SK-N-SH (cell line): ENCODE measurements at regions not wholly inside any gene's neighbourhood (a gene's known extent, or its start where the extent isn't known, plus 50 kb on each side); places are given as distances from the start of the nearest gene placed in this dataset.

ENCODE experiments used
- CTCF ChIA-PET: fragments of 300-600, 350-600 bp; formaldehyde crosslinking; extraction: SDS; loops from one replicate; lab custom pipeline; 2021; lab: Yijun Ruan, JAX
- POLR2A ChIA-PET: fragments of 350-600 bp; sonication (Branson Sonifier 250); formaldehyde crosslinking; extraction: SDS; loops from one replicate; lab custom pipeline; 2020; ENCODE audit warnings: antibody characterized with exemption, inconsistent platforms; lab: Yijun Ruan, JAX
- DNase-seq: peaks from one replicate; pipeline ENCODE4 v3.0.0; 2012
- H2AFZ ChIP-seq: fragments of 200-600 bp; sonication (generic); 2 replicates; pipeline ENCODE4 v1.8.1; 2016; ENCODE audit warnings: antibody characterized with exemption, mild to moderate bottlenecking, low read depth
- H3F3A ChIP-seq: fragments of 200-600 bp; sonication (generic); replicated peaks from 2 replicates; pipeline ENCODE3; 2016; ENCODE audit warnings: antibody characterized with exemption, mild to moderate bottlenecking; ENCODE audit not compliant: insufficient read depth
- H3K27ac ChIP-seq, 2 experiments: fragments of 200-500 bp in 1 of 2; fragments of 200-600 bp in 1 of 2; sonication (Bioruptor generic) in 1 of 2; sonication (generic), shearing (Covaris generic) in 1 of 2; 2 replicates each; pipeline versions ENCODE4 v1.5.1 to v1.6.1; 2014 to 2016; ENCODE audit warnings: low read depth in 2 of 2, inconsistent platforms in 1 of 2, low read length in 1 of 2, mild to moderate bottlenecking in 1 of 2, mixed read lengths in 1 of 2
- H3K27me3 ChIP-seq: fragments of 200-600 bp; sonication (generic), shearing (Covaris generic); 2 replicates; pipeline ENCODE4 v1.6.1; 2016; ENCODE audit warnings: mixed run types; ENCODE audit not compliant: insufficient read depth
- H3K36me3 ChIP-seq, 2 experiments: fragments of 200-500 bp in 1 of 2; fragments of 200-600 bp in 1 of 2; sonication (Bioruptor generic) in 1 of 2; sonication (generic) in 1 of 2; replicated peaks in 1 of 2; 2 replicates each; pipeline versions ENCODE3 to v1.5.1; 2014 to 2016; ENCODE audit warnings: low read length in 1 of 2, mild to moderate bottlenecking in 1 of 2; ENCODE audit not compliant: insufficient read depth in 2 of 2, control insufficient read depth in 1 of 2
- H3K4me1 ChIP-seq, 2 experiments: fragments of 200-500 bp in 1 of 2; fragments of 200-600 bp in 1 of 2; sonication (Bioruptor generic) in 1 of 2; sonication (generic), shearing (Covaris generic) in 1 of 2; 2 replicates each; pipeline versions ENCODE4 v1.5.1 to v1.6.1; 2014 to 2016; ENCODE audit warnings: low read depth in 1 of 2, low read length in 1 of 2, mixed run types in 1 of 2; ENCODE audit not compliant: insufficient read depth in 2 of 2, control insufficient read depth in 1 of 2
- H3K4me2 ChIP-seq: fragments of 200-600 bp; sonication (generic), shearing (Covaris generic); 2 replicates; pipeline ENCODE4 v1.6.1; 2017; ENCODE audit warnings: mixed run types
- H3K4me3 ChIP-seq, 2 experiments: fragments of 200-500 bp in 1 of 2; fragments of 200-600 bp in 1 of 2; sonication (Bioruptor generic) in 1 of 2; sonication (generic), shearing (Covaris generic) in 1 of 2; 2 replicates each; pipeline versions ENCODE4 v1.5.1 to v1.8.1; 2014 to 2016; ENCODE audit warnings: low read depth in 2 of 2, inconsistent platforms in 1 of 2, low read length in 1 of 2, mild to moderate bottlenecking in 1 of 2, mixed read lengths in 1 of 2, moderate library complexity in 1 of 2
- H3K79me2 ChIP-seq: fragments of 200-600 bp; sonication (generic); 2 replicates; pipeline ENCODE4 v1.8.1; 2017; ENCODE audit warnings: mild to moderate bottlenecking; ENCODE audit not compliant: insufficient read depth
- H3K9ac ChIP-seq: fragments of 200-600 bp; sonication (generic); 2 replicates; pipeline ENCODE4 v1.6.1; 2017; ENCODE audit warnings: mixed run types
- H3K9me2 ChIP-seq: fragments of 200-600 bp; sonication (generic); 2 replicates; pipeline ENCODE4 v1.6.1; 2017; ENCODE audit warnings: mixed run types
- H3K9me3 ChIP-seq: fragments of 200-600 bp; sonication (generic); 2 replicates; pipeline ENCODE4 v1.6.1; 2017; ENCODE audit warnings: mixed run types, mild to moderate bottlenecking, moderate library complexity
- H4K20me1 ChIP-seq: fragments of 200-600 bp; sonication (generic); 2 replicates; pipeline ENCODE4 v1.6.1; 2017; ENCODE audit warnings: mild to moderate bottlenecking, mixed run types; ENCODE audit not compliant: insufficient read depth
- CHD2 ChIP-seq: fragments of 150-350 bp; IDR thresholded peaks from 2 replicates; pipeline ENCODE4 v1.6.1; 2018; ENCODE audit warnings: low read length; ENCODE audit not compliant: partially characterized antibody
- ELF1 ChIP-seq: IDR thresholded peaks from 2 replicates; pipeline ENCODE4 v1.4.0; 2012
- EP300 ChIP-seq, 2 experiments: IDR thresholded peaks; 2 replicates each; pipeline versions ENCODE4 v1.4.0 to v1.6.1; 2012; ENCODE audit warnings: borderline replicate concordance in 1 of 2, low read depth in 1 of 2, low read length in 1 of 2
- EZH2phosphoT487 ChIP-seq: fragments of 200-600 bp; sonication (generic); IDR thresholded peaks from 2 replicates; pipeline ENCODE4 v1.6.1; 2017; ENCODE audit warnings: low read depth, mixed run types, mild to moderate bottlenecking, antibody characterized with exemption, moderate library complexity, borderline replicate concordance
- FOSL2 ChIP-seq: IDR thresholded peaks from 2 replicates; pipeline ENCODE4 v1.4.0; 2012; ENCODE audit warnings: low read depth, mild to moderate bottlenecking, moderate library complexity, borderline replicate concordance
- FOXM1 ChIP-seq: IDR thresholded peaks from 2 replicates; pipeline ENCODE4 v1.4.0; 2012; ENCODE audit warnings: low read depth, mild to moderate bottlenecking
- GABPA ChIP-seq: IDR thresholded peaks from 2 replicates; pipeline ENCODE4 v1.4.0; 2012; ENCODE audit warnings: low read depth, mild to moderate bottlenecking
- JUND ChIP-seq: IDR thresholded peaks from 2 replicates; pipeline ENCODE4 v1.4.0; 2012
- MEF2A ChIP-seq: IDR thresholded peaks from 2 replicates; pipeline ENCODE4 v1.4.0; 2012; ENCODE audit warnings: low read depth, borderline replicate concordance
- MXI1 ChIP-seq: IDR thresholded peaks from 2 replicates; pipeline ENCODE4 v1.6.1; 2012; ENCODE audit warnings: mild to moderate bottlenecking, low read depth, low read length, improper control_type of control experiment
- NFIC ChIP-seq: IDR thresholded peaks from 2 replicates; pipeline ENCODE4 v1.4.0; 2012; ENCODE audit warnings: borderline replicate concordance
- NRF1 ChIP-seq: IDR thresholded peaks from 2 replicates; pipeline ENCODE4 v1.6.1; 2012; ENCODE audit warnings: low read depth, mild to moderate bottlenecking, low read length
- POLR2AphosphoS5 ChIP-seq: IDR thresholded peaks from 2 replicates; pipeline ENCODE4 v1.6.1; 2012; ENCODE audit warnings: low read depth, low read length
- RCOR1 ChIP-seq: fragments of 150-350 bp; IDR thresholded peaks from 2 replicates; pipeline ENCODE4 v1.6.1; 2017; ENCODE audit warnings: antibody characterized with exemption, low read length
- RFX5 ChIP-seq: IDR thresholded peaks from 2 replicates; pipeline ENCODE4 v1.6.1; 2012; ENCODE audit warnings: mild to moderate bottlenecking, improper control_type of control experiment, low read length
- SIN3A ChIP-seq: IDR thresholded peaks from 2 replicates; pipeline ENCODE4 v1.6.1; 2012; ENCODE audit warnings: low read depth, mild to moderate bottlenecking, low read length, moderate library complexity, borderline replicate concordance
- SMC3 ChIP-seq: IDR thresholded peaks from 2 replicates; pipeline ENCODE4 v1.6.1; 2012; ENCODE audit warnings: low read depth, low read length, improper control_type of control experiment
- TAF1 ChIP-seq: IDR thresholded peaks from 2 replicates; pipeline ENCODE4 v1.6.1; 2012; ENCODE audit warnings: low read depth, mild to moderate bottlenecking, low read length, moderate library complexity, borderline replicate concordance
- TCF12 ChIP-seq: IDR thresholded peaks from 2 replicates; pipeline ENCODE4 v1.4.0; 2012
- USF2 ChIP-seq: fragments of 150-350 bp; IDR thresholded peaks from 2 replicates; pipeline ENCODE4 v1.6.1; 2017; ENCODE audit warnings: antibody characterized with exemption, low read length, low read depth, borderline replicate concordance
- WGBS: methylation state at CpG from one replicate; pipeline ENCODE4 v1.1.6; 2017; ENCODE audit warnings: low lambda C conversion rate; 5-methylcytosine and 5-hydroxymethylcytosine counted together
- TF ChIP-seq, protein P1 (sequence below): fragments of 200-600 bp; sonication (generic); IDR thresholded peaks from 2 replicates; pipeline ENCODE4 v1.6.1; 2017; ENCODE audit warnings: antibody characterized with exemption, mild to moderate bottlenecking, moderate library complexity

DNA sequence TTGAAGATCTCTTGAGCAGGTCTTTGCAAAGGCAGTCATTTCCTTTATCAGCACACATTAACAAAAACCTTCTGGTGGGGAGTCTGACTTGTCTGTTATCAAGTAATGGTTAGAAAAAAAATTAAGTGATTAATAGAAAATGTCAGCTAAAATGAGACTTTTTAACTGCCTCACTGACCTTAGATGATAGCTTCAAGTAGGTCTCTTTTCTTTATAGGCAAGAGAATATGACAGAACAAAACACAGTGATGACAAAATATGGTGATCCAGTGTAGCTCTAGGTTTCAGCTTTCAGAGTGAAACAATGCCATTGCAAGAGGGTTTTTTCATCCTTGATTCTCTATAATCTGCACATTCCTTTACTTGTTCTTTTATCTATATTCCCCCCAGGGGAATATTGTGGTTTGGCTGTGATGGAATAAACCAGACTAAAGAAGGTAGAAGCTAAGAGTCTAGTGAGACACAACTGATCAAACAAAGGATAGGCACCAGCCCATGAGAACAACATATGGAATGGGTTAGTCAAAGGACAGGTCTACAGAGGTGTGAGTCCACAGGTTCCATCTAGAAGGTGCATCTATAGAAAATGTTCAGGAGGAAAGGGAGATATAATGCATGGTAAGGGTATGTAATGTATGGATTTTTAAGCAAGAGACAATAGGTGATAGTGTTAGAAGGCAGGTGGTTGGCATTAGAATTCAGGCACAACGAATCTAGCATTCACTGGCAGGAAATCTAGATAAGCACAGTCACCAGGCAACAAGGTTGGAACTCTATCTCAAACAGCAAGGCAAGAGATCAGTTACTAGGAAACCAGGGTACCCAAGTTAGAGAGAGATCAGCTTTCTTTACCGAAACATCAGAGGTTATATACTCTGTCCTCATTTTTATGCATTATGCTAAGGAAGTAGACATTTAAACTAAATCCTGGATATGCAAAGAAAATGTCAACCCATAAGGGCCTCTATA, 228.9 kb upstream of the SMLR1 start:
- WGBS, result 64% methylated on average over 2 of the region's 2 CpGs
- H4K20me1 ChIP-seq, result no peaks in the 10 kb centered on the region
- H3K9me3 ChIP-seq, result no peaks in the 10 kb centered on the region
- POLR2A ChIA-PET, result no interaction called here
- no peaks in the 10 kb centered on the region for H3K9me2 ChIP-seq
- peaks cover 0 to 22% of the 10 kb centered on the region in 2 experiments; a peak in 3 of 4 replicates for H3K4me1 ChIP-seq
- no peaks in the 10 kb centered on the region for H3K27me3 ChIP-seq
- H3K4me2 ChIP-seq, result no peak overlapping the region
- H3K36me3 ChIP-seq, result no peaks in the 10 kb centered on the region
- TF ChIP-seq RCOR1 (no peak), GABPA (no peak), FOSL2 (no peak), SMC3 (no peak), NFIC (no peak), RFX5 (no peak), FOXM1 (no peak), ELF1 (no peak), CHD2 (no peak), EP300 (IDR thresholded peaks at IDR 0.05; ENCODE audit: borderline replicate concordance in 1 of 2, low read depth in 1 of 2, low read length in 1 of 2) (no peak)
- TF ChIP-seq, protein P1, sequence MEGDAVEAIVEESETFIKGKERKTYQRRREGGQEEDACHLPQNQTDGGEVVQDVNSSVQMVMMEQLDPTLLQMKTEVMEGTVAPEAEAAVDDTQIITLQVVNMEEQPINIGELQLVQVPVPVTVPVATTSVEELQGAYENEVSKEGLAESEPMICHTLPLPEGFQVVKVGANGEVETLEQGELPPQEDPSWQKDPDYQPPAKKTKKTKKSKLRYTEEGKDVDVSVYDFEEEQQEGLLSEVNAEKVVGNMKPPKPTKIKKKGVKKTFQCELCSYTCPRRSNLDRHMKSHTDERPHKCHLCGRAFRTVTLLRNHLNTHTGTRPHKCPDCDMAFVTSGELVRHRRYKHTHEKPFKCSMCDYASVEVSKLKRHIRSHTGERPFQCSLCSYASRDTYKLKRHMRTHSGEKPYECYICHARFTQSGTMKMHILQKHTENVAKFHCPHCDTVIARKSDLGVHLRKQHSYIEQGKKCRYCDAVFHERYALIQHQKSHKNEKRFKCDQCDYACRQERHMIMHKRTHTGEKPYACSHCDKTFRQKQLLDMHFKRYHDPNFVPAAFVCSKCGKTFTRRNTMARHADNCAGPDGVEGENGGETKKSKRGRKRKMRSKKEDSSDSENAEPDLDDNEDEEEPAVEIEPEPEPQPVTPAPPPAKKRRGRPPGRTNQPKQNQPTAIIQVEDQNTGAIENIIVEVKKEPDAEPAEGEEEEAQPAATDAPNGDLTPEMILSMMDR, result no peak
- H3K9ac ChIP-seq, result no peak overlapping the region
- no peak overlapping the region for H3K4me3 ChIP-seq
- no peak for DNase-seq
- CTCF ChIA-PET, result no interaction called here
- H2AFZ ChIP-seq, result no peak overlapping the region
- H3K27ac ChIP-seq, result no peak overlapping the region
- H3K79me2 ChIP-seq, result no peaks in the 10 kb centered on the region
- H3F3A ChIP-seq, result peaks cover 24% of the 10 kb centered on the region

GRCh38 chr6:130600880-130601341, 226.3 kb upstream of the SMLR1 start:
- no peaks in the 10 kb centered on the region for H3K9me2 ChIP-seq
- peaks cover 24% of the 10 kb centered on the region for H3F3A ChIP-seq
- no peak for DNase-seq
- peak overlapping the region; percentile 62 to 98; a peak in 3 of 4 replicates for H3K27ac ChIP-seq
- no peaks in the 10 kb centered on the region for H3K36me3 ChIP-seq
- 11% methylated on average over 2 of the region's 2 CpGs for WGBS
- no peak overlapping the region for H3K4me3 ChIP-seq
- H3K4me1 ChIP-seq, result peaks cover 0 to 37% of the 10 kb centered on the region in 2 experiments; a peak in 3 of 4 replicates
- no peaks in the 10 kb centered on the region for H4K20me1 ChIP-seq
- H2AFZ ChIP-seq, result no peak overlapping the region
- H3K27me3 ChIP-seq, result no peaks in the 10 kb centered on the region
- no peaks in the 10 kb centered on the region for H3K79me2 ChIP-seq
- ChIA-PET POLR2A (no interaction called here), CTCF (no interaction called here)
- H3K9ac ChIP-seq, result peak overlapping the region; percentile 43; the same call in 1 of the 2 replicates
- no peaks in the 10 kb centered on the region for H3K9me3 ChIP-seq
- H3K4me2 ChIP-seq, result peak overlapping the region; percentile 71
- TF ChIP-seq MXI1 (no peak), ELF1 (0 out of 2 replicates have a peak, but pooled peaks have one; percentile 35), NRF1 (no peak), USF2 (no peak), TAF1 (peak; percentile 18; the same call in 1 of the 2 replicates), EZH2phosphoT487 (no peak), MEF2A (peak; percentile 86; the same call in 1 of the 2 replicates), CHD2 (no peak), POLR2AphosphoS5 (peak; percentile 87), RFX5 (no peak), TCF12 (peak; percentile 98), SIN3A (0 out of 2 replicates have a peak, but pooled peaks have one; percentile 48), JUND (peak; percentile 96)
